RWPE1 (cell line): ENCODE measurements at regions not wholly inside any gene's neighbourhood (a gene's known extent, or its start where the extent isn't known, plus 50 kb on each side); places are given as distances from the start of the nearest gene placed in this dataset.
"Not testable (repeated sequence)": the region's sequence is repeated elsewhere in the genome, so short reads cannot be mapped to it uniquely, and the experiment has no call there.

Experiments
- CTCF ChIA-PET: fragments of 350-600 bp; sonication (Branson Sonifier 250); formaldehyde crosslinking; extraction: SDS; loops from one replicate; lab custom pipeline; 2021; lab: Yijun Ruan, JAX
- POLR2A ChIA-PET: fragments of 400-600 bp; formaldehyde crosslinking; extraction: SDS; loops from one replicate; lab custom pipeline; 2020; ENCODE audit warnings: antibody characterized with exemption; ENCODE audit not compliant: low non-redundant PET; lab: Yijun Ruan, JAX
- DNase-seq: peaks from one replicate; pipeline ENCODE4 v3.0.0; 2012; ENCODE audit warnings: low spot score
- H3K27ac ChIP-seq: fragments of 450-650 bp; 2 replicates; pipeline ENCODE4 v1.5.1; 2017
- CTCF ChIP-seq: fragments of 450-650 bp; conservative IDR thresholded peaks from 2 replicates; pipeline ENCODE4 v1.5.1; 2017; ENCODE audit warnings: low read depth, mild to moderate bottlenecking

DNA sequence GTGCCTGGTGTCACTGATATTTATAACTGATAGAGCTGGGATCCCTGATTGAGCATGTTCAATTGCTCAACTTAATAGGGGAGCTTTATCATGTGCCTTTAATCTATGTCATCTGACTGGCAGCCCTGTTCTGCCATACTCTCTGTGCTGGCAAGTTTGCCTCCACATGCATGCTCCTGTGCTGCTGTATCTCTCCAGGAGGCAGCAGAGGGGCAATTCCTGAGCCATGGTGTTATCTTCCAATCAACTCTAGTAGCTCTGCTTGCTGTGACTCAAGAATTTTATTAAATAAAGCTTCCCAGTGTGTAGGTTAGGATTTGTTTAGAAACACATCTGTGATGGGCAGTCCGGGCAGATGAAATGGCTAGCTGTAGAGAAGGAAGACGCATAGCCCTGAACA is 642.0 kb downstream of the KIF4B start:
- no peak for DNase-seq
- ChIA-PET POLR2A (no interaction called here), CTCF (no interaction called here)
- no peak for TF ChIP-seq CTCF
- H3K27ac ChIP-seq, result no peak overlapping the region

DNA sequence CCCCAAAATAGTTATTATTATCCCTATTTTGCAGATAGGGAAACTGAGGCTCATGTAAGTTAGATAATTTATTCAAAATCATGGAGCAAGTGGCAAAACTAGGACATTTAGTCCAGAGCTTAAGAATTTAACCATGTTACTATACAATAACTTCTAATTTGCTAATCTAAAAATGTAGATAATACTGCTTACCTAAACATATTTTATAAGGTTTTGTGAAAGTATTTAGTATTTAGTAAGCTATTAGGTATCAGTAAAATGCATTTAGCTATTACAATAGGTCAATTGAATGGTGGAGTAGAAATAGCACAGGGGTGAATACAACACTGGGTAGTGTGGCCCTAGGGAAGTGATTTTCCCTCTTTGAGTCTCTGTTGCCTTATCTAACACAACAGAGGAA is 648.3 kb downstream of the KIF4B start:
- DNase-seq, result no peak
- ChIA-PET POLR2A (no interaction called here), CTCF (no interaction called here)
- TF ChIP-seq CTCF, result no peak
- H3K27ac ChIP-seq, result no peak overlapping the region

GRCh38 chr5:155665361-155665760 is 651.8 kb downstream of the KIF4B start:
- ChIA-PET CTCF (interaction anchor here (0.7 kb wide), 1 partner anchor 30 kb away, joined by 3 read pairs; no protein-coding TSS in a partner anchor), POLR2A (no interaction called here)
- no peak for TF ChIP-seq CTCF
- DNase-seq, result no peak
- no peak overlapping the region for H3K27ac ChIP-seq

GRCh38 chr5:155672001-155672400 is 655.0 kb upstream of the SGCD start:
- POLR2A ChIA-PET, DNase-seq, CTCF ChIA-PET, H3K27ac ChIP-seq: not testable (repeated sequence)

- DNase-seq, result no peak
- H3K27ac ChIP-seq, result no peak overlapping the region
- ChIA-PET POLR2A (no interaction called here), CTCF (no interaction called here)
- no peak for TF ChIP-seq CTCF
These were observed 650.0 kb upstream of the SGCD start for GRCh38 chr5:155676967-155677366.

DNA sequence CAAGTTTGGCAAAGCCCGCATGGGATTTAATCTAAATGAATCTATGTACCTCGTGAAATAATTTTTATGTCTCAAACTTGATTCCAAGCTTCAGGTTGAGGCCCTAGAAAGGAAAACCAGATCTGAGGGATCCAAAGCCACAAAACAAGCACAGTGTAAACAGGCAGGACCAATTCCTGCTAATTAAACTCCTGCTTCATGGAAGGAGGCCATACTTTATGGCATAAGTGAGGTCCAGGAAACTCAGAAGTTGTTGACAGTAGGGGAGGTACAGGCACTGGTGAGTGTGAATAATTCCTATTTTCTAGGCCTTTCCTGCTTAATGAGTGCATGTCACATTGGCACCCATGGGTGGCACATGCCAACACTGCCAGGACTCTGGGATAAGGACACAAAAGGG is 648.6 kb upstream of the SGCD start:
- no peak for DNase-seq
- CTCF ChIA-PET, result no interaction called here
- POLR2A ChIA-PET, result no interaction called here
- TF ChIP-seq CTCF, result no peak
- H3K27ac ChIP-seq, result no peak overlapping the region

- no peak for TF ChIP-seq CTCF
- POLR2A ChIA-PET, result no interaction called here
- no peak for DNase-seq
- no peak overlapping the region for H3K27ac ChIP-seq
- CTCF ChIA-PET, result no interaction called here
These were observed 647.4 kb upstream of the SGCD start for GRCh38 chr5:155679530-155679929.
